Nephron (organoid): ENCODE measurements at regions not wholly inside any gene's neighbourhood (a gene's known extent, or its start where the extent isn't known, plus 50 kb on each side); places are given as distances from the start of the nearest gene placed in this dataset.

Source experiments
- H3K27ac Mint-ChIP-seq, 3 experiments: 2 replicates each; pipeline ENCODE4 v1.8.0; 2020; ENCODE audit warnings: mixed read lengths in 3 of 3, mild to moderate bottlenecking in 2 of 3, moderate library complexity in 1 of 3
- H3K27me3 Mint-ChIP-seq: 2 replicates; pipeline ENCODE4 v1.8.0; 2021; ENCODE audit warnings: low read depth, mild to moderate bottlenecking, moderate library complexity, mixed read lengths
- H3K36me3 Mint-ChIP-seq: 2 replicates; pipeline ENCODE4 v1.8.0; 2020; ENCODE audit warnings: low read depth, mixed read lengths
- H3K4me1 Mint-ChIP-seq: 2 replicates; pipeline ENCODE4 v1.8.0; 2020; ENCODE audit warnings: mixed read lengths
- H3K4me3 Mint-ChIP-seq, 3 experiments: 2 replicates each; pipeline ENCODE4 v1.8.0; 2020; ENCODE audit warnings: mild to moderate bottlenecking in 3 of 3, mixed read lengths in 3 of 3, moderate library complexity in 2 of 3
- H3K9me3 Mint-ChIP-seq: 2 replicates; pipeline ENCODE4 v1.8.0; 2020; ENCODE audit warnings: mixed read lengths
- CTCF ChIP-seq, 3 experiments: fragments of 200-600 bp; sonication (generic); IDR thresholded peaks; one replicate each; pipeline ENCODE4 v1.5.0; 2021; ENCODE audit warnings: antibody characterized with exemption in 3 of 3; ENCODE audit not compliant: unreplicated experiment in 3 of 3

DNA sequence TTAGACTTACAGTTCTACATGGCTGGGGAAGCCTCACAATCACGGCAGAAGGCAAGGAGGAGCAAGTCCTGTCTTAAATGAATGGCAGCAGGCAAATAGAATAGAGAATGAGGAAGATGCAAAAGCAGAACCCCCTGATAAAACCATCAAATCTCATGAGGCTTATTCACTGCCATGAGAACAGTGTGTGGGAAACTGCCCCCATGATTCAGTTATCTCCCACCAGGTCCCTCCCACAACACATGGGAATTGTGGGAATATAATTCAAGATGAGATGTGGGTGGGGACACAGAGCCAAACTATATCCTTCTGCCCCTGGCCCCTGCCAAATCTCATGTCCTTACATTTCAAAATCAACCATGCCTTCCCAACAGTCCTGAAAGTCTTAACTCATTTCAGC is 367.1 kb downstream of the MED10 start:
- no peak overlapping the region for H3K4me3 Mint-ChIP-seq
- H3K27ac Mint-ChIP-seq: no peak overlapping the region
- TF ChIP-seq CTCF (IDR thresholded peaks at IDR 0.05; ENCODE audit: unreplicated experiment in 3 of 3): no peak
- peaks cover 13% of the 10 kb centered on the region for H3K27me3 Mint-ChIP-seq
- no peaks in the 10 kb centered on the region for H3K4me1 Mint-ChIP-seq
- no peaks in the 10 kb centered on the region for H3K36me3 Mint-ChIP-seq
- peaks cover 6% of the 10 kb centered on the region for H3K9me3 Mint-ChIP-seq

- Mint-ChIP-seq H3K4me1 (peaks cover 7% of the 10 kb centered on the region), H3K9me3 (no peaks in the 10 kb centered on the region), H3K27ac (no peak overlapping the region), H3K27me3 (peaks cover 19% of the 10 kb centered on the region), H3K36me3 (no peaks in the 10 kb centered on the region), H3K4me3 (no peak overlapping the region)
- TF ChIP-seq CTCF (IDR thresholded peaks at IDR 0.05; ENCODE audit: unreplicated experiment in 3 of 3): no peak
These were observed 371.5 kb downstream of the MED10 start for GRCh38 chr5:6006838-6007314.

DNA sequence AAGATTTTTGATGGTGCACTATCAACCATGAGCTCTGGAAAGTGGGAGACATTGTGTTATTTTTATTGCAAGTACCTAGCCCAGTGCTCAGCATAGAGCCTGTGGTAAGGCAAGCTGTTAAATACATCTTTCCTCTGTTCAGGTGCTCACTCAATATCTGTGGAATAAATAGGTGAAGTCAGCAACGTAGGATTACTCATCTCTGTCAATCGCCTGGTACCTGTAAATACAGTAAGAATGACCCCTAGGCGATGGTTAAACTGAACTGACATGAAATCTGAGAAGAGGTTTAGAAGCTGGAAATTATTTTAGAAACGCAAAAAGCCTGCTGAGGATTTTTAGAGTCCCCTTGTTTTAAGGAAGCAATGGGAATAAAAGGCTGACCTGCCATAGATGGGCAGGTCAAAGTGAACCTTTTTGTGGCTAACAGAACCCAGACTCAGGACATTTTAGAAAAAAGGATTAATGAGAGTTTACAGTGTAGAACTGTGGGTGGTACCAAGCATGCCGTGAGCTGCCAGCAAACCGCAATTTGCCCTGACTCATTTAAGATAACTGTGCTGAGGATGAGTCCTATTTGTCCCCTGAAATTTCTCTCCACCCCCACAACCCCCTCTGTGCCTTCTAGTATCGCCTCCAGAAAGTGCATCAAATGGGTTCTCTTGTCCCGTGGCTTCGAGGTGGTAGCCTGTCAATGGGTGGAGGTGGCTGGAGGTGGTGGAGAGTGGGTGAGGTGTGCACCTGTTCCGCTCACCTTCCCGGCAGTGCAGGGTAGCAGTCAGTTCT is 375.1 kb downstream of the MED10 start:
- Mint-ChIP-seq H3K27ac (no peak overlapping the region), H3K27me3 (peaks cover 18% of the 10 kb centered on the region), H3K4me3 (no peak overlapping the region), H3K36me3 (no peaks in the 10 kb centered on the region), H3K4me1 (peaks cover 7% of the 10 kb centered on the region), H3K9me3 (no peaks in the 10 kb centered on the region)
- TF ChIP-seq CTCF (IDR thresholded peaks at IDR 0.05; ENCODE audit: unreplicated experiment in 3 of 3): no peak

GRCh38 chr5:6000867-6001266 is 377.5 kb downstream of the MED10 start:
- Mint-ChIP-seq H3K9me3 (peaks cover 8% of the 10 kb centered on the region), H3K4me1 (peaks cover 7% of the 10 kb centered on the region), H3K27ac (no peak overlapping the region), H3K36me3 (no peaks in the 10 kb centered on the region), H3K27me3 (peaks cover 13% of the 10 kb centered on the region), H3K4me3 (no peak overlapping the region)
- TF ChIP-seq CTCF (IDR thresholded peaks at IDR 0.05; ENCODE audit: unreplicated experiment in 3 of 3): no peak

GRCh38 chr5:5995819-5996218 is 382.5 kb downstream of the MED10 start:
- Mint-ChIP-seq H3K27ac (no peak overlapping the region), H3K27me3 (peaks cover 11% of the 10 kb centered on the region), H3K4me3 (no peak overlapping the region), H3K4me1 (no peaks in the 10 kb centered on the region), H3K9me3 (peaks cover 45% of the 10 kb centered on the region), H3K36me3 (no peaks in the 10 kb centered on the region)
- TF ChIP-seq CTCF (IDR thresholded peaks at IDR 0.05; ENCODE audit: unreplicated experiment in 3 of 3): no peak
